Activated CD4-positive, alpha-beta T cell treated with anti-CD3 and anti-CD28 coated beads, Interleukin-2, amount 50 U/mL, for 1 hour (primary cell): ENCODE measurements at regions not wholly inside any gene's neighbourhood (a gene's known extent, or its start where the extent isn't known, plus 50 kb on each side); places are given as distances from the start of the nearest gene placed in this dataset.
"Not testable (repeated sequence)": the region's sequence is repeated elsewhere in the genome, so short reads cannot be mapped to it uniquely, and the experiment has no call there.

Experiments used
- DNase-seq: peaks from one replicate; pipeline ENCODE4 v3.0.0-alpha.2; 2020

- no peak for DNase-seq
Observed at GRCh38 chr1:91148641-91149069, 126.8 kb upstream of the ZNF644 start.

- no peak for DNase-seq
Observed at GRCh38 chr1:91141858-91142257, 120.0 kb upstream of the ZNF644 start.

- no peak for DNase-seq
Observed at GRCh38 chr1:91138959-91139358, 117.1 kb upstream of the ZNF644 start.

- DNase-seq, result no peak
Observed at GRCh38 chr1:91137173-91137852, 115.5 kb upstream of the ZNF644 start.

- DNase-seq, result no peak
Observed at GRCh38 chr1:91135799-91136198, 114.0 kb upstream of the ZNF644 start.

GRCh38 chr1:91133248-91133647 is 111.4 kb upstream of the ZNF644 start:
- DNase-seq, result no peak

GRCh38 chr1:91130256-91130985 is 108.6 kb upstream of the ZNF644 start:
- no peak for DNase-seq

- no peak for DNase-seq
Observed at GRCh38 chr1:91129458-91129857, 107.6 kb upstream of the ZNF644 start.

GRCh38 chr1:91129017-91129416 is 107.2 kb upstream of the ZNF644 start:
- no peak for DNase-seq

GRCh38 chr1:91124989-91125417 is 103.2 kb upstream of the ZNF644 start:
- DNase-seq, result no peak

GRCh38 chr1:91124290-91124985 is 102.6 kb upstream of the ZNF644 start:
- no peak for DNase-seq

- no peak for DNase-seq
Observed at GRCh38 chr1:91123773-91124172, 101.9 kb upstream of the ZNF644 start.

- no peak for DNase-seq
Observed at GRCh38 chr1:91123319-91123718, 101.5 kb upstream of the ZNF644 start.

- DNase-seq, result no peak
Observed at GRCh38 chr1:91122106-91122717, 100.4 kb upstream of the ZNF644 start.

GRCh38 chr1:91121366-91121765 is 99.5 kb upstream of the ZNF644 start:
- DNase-seq, result no peak

GRCh38 chr1:91120936-91121335 is 99.1 kb upstream of the ZNF644 start:
- no peak for DNase-seq

- DNase-seq, result no peak
Observed at GRCh38 chr1:91120421-91120820, 98.6 kb upstream of the ZNF644 start.

- DNase-seq, result no peak
Observed at GRCh38 chr1:91104712-91105111, 82.9 kb upstream of the ZNF644 start.

- DNase-seq, result no peak
Observed at GRCh38 chr1:91101328-91101727, 79.5 kb upstream of the ZNF644 start.

GRCh38 chr1:91099746-91100621 is 78.1 kb upstream of the ZNF644 start:
- DNase-seq, result no peak

- no peak for DNase-seq
Observed at GRCh38 chr1:91098299-91098906, 76.6 kb upstream of the ZNF644 start.

GRCh38 chr1:91095321-91095720 is 73.5 kb upstream of the ZNF644 start:
- not testable (repeated sequence) for DNase-seq
